ENCODE measurements at regions not wholly inside any gene's neighbourhood (a gene's known extent, or its start where the extent isn't known, plus 50 kb on each side); places are given as distances from the start of the nearest gene placed in this dataset.

DNA sequence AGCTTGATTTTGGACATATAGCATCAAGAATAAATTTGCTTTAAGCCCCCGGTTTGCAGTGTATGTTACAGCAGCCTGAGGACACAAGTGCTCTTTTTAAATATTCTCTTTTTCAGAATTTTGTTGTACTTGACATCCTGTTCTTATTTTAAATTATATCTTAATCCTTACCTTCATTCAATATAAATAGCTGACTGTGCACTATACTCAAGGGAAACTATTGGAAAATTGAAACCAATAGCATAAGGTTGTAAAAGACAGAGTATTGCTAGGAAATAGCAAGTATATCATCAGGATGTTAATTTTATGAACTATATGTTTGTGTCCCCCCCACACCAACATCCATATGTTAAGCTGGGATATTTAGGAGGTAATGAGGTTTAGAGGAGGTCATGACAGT lies 120.4 kb upstream of the CDH10 start:
- TF ChIP-seq CTCF (conservative IDR thresholded peaks at IDR 0.05 in 1 of 2, IDR thresholded peaks at IDR 0.05 in 1 of 2; ENCODE audit: low read depth in 1 of 2, low read length in 2 of 2), result no peak
- TF ChIP-seq EZH2 (IDR thresholded peaks at IDR 0.05; ENCODE audit: low read length, missing control alignments), result no peak

All from fibroblast of lung (primary cell).